HFF-Myc (cell line): ENCODE measurements at regions not wholly inside any gene's neighbourhood (a gene's known extent, or its start where the extent isn't known, plus 50 kb on each side); places are given as distances from the start of the nearest gene placed in this dataset.
"Not testable (repeated sequence)": the region's sequence is repeated elsewhere in the genome, so short reads cannot be mapped to it uniquely, and the experiment has no call there.

Experiments used
- DNase-seq: peaks from one replicate; pipeline ENCODE4 v3.0.0-alpha.2; 2011; ENCODE audit warnings: low read depth; ENCODE audit errors: extremely low read depth
- H3K4me3 ChIP-seq: replicated peaks from 2 replicates; pipeline ENCODE4 v1.5.1; 2011; ENCODE audit warnings: low read depth, mild to moderate bottlenecking, control low read depth, low read length
- CTCF ChIP-seq: IDR thresholded peaks from 2 replicates; pipeline ENCODE4 v1.5.1; 2012; ENCODE audit warnings: mild to moderate bottlenecking, low read depth, low read length, control low read depth; ENCODE audit errors: missing control alignments

DNA sequence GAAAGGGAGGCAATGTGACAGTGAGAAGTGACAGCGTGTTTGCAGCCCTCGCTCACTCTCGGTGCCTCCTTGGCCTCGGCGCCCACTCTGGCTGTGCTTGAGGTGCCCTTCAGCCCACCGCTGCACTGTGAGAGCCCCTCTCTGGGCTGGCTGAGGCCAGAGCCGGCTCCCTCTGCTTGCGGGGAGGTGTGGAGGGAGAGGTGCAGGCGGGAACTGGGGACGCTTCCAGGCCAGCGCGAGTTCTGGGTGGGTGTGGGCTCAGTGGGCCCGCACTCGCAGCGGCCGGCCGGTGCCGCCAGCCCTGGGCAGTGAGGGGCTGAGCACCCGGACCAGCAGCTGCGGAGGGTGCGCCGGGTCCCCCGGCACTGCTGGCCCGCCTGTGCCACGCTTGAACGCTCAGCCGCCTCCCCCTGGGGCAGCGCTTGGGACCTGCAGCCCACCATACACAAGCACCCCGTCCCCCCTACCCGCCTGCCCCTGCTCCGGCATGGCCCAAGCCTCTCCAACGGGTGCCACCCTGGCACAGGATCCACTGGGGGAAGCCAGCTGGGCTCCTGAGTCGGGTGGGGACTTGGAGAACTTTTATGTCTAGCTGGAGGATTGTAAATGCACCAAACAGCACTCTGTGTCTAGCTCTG lies 1142.8 kb upstream of the INTU start:
- H3K4me3 ChIP-seq, result no peak overlapping the region

DNA sequence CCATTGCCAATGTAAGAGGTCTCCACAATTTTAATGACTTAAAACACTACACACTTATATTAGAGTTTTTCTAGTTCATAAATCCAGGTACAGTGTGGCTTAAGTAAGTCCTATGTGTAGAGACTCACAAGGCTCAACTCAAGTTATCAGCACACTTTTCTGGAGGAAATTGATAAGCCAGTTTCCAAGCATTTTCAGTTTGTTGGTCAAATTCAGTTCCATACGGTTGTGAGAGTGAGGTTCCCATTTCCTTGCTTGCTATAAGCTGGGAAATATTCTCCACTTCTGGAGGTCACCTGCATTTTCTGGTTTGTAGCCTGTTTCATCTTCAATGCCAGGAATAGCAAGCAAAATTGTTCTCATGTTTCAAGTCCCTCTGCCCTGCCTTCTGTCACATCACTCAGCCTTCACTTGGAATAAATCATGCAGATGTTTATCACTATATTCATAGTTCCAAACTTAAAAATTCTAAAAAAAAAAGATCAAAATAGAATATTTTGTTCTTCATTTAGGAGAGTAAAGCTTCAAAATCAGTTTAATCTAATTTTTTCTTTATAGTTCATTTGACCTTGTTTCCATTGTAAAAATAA lies 1137.5 kb upstream of the INTU start:
- no peak overlapping the region for H3K4me3 ChIP-seq
- DNase-seq, result no peak
- TF ChIP-seq CTCF, result no peak

More for the DNA sequence above, 1142.8 kb upstream of the INTU start:
- no peak for DNase-seq
- TF ChIP-seq CTCF, result no peak

DNA sequence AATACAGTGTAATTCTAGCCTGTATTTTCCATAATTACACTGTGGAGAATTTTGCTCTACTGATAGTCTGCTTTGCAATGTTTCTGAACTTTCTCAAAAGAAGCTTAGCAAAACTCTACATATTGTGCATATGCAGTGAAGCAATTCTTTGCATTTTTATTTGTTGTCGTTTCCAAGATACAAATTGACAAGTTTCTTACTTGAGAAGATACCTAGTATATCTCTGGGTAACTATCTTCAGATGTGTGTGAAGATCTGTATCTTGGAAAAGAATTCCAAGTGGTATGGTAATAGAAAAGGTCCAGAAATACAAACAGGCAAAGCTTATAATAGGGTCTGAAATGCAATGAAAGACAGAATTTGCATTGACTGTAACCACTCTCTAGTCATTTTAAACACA lies 1119.8 kb upstream of the INTU start:
- TF ChIP-seq CTCF, result no peak
- DNase-seq, result no peak
- no peak overlapping the region for H3K4me3 ChIP-seq

DNA sequence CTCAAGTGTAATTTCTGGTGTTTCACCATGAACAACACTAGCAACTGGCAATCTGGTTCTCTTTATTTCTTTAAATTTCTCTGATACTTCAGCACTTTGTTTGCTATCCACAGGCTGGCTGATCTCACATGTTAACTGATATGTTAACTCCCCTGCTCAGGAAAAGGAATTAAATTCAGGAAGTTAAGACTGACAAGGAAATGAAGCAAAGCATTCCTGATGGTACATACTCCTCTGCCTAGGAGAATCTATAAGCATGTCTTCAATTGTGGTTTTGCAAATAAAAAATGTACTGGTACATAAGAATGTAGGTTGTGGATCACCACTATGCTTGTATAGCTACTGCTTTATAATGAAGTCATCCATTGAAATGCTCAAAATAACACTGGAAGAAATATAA lies 1119.2 kb upstream of the INTU start:
- DNase-seq, result no peak
- TF ChIP-seq CTCF, result no peak
- H3K4me3 ChIP-seq, result no peak overlapping the region

- DNase-seq, result no peak
- no peak for TF ChIP-seq CTCF
Observed at GRCh38 chr4:126520731-126521130, 1112.0 kb upstream of the INTU start.

GRCh38 chr4:126525400-126525799 lies 1107.4 kb upstream of the INTU start:
- DNase-seq, result not testable (repeated sequence)

More at GRCh38 chr4:126520731-126521130, 1112.0 kb upstream of the INTU start:
- H3K4me3 ChIP-seq, result no peak overlapping the region

DNA sequence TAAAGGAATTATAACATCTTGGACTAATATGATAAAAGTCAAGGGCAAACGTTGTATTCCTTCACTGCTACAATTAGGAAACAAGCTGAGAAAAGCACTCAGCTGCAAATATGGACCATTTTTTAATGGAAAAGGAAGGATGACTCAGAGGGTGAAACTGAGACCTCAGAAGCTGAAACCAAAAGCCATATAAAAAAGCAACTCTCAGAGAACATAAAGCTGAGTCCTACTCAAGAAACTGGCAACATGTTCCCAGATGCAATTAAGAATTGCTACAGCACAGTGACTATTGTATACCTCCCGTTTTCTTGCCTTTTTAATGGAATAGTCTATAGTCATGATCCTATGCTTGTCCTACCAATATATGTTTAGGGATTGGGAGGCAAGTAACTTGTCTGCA lies 1106.4 kb upstream of the INTU start:
- TF ChIP-seq CTCF, result no peak
- DNase-seq, result no peak
- no peak overlapping the region for H3K4me3 ChIP-seq

More at GRCh38 chr4:126525400-126525799, 1107.4 kb upstream of the INTU start:
- H3K4me3 ChIP-seq, result not testable (repeated sequence)
